ENCODE measurements at regions not wholly inside any gene's neighbourhood (a gene's known extent, or its start where the extent isn't known, plus 50 kb on each side); places are given as distances from the start of the nearest gene placed in this dataset.

- TF ChIP-seq NFIC (IDR thresholded peaks at IDR 0.05) (no peak), CEBPB (IDR thresholded peaks at IDR 0.05) (no peak), EGR1 (IDR thresholded peaks at IDR 0.05) (no peak), TAF1 (IDR thresholded peaks at IDR 0.05; ENCODE audit: low read depth) (no peak), REST (IDR thresholded peaks at IDR 0.05; ENCODE audit: low read depth) (no peak), MAX (IDR thresholded peaks at IDR 0.05) (no peak), RAD21 (IDR thresholded peaks at IDR 0.05; ENCODE audit: low read depth) (no peak), EP300 (IDR thresholded peaks at IDR 0.05; ENCODE audit: borderline replicate concordance) (no peak), USF1 (IDR thresholded peaks at IDR 0.05) (no peak), YY1 (IDR thresholded peaks at IDR 0.05; ENCODE audit: low read depth) (no peak), ZBTB7A (IDR thresholded peaks at IDR 0.05; ENCODE audit: low read depth) (no peak)
These were observed 126.5 kb upstream of the ATP5MC3 start for GRCh38 chr2:175308005-175308404.
